AG04449 (cell line): ENCODE measurements at regions not wholly inside any gene's neighbourhood (a gene's known extent, or its start where the extent isn't known, plus 50 kb on each side); places are given as distances from the start of the nearest gene placed in this dataset.

ENCODE experiments used
- CTCF ChIA-PET: fragments of 350-600 bp; formaldehyde crosslinking; extraction: SDS; loops from one replicate; lab custom pipeline; 2021; ENCODE audit warnings: antibody characterized with exemption; lab: Yijun Ruan, JAX
- POLR2A ChIA-PET: fragments of 400-600, 350-600 bp; formaldehyde crosslinking; extraction: SDS; loops from one replicate; lab custom pipeline; 2020; ENCODE audit warnings: antibody characterized with exemption, inconsistent platforms; lab: Yijun Ruan, JAX
- DNase-seq: peaks from one replicate; pipeline ENCODE4 v3.0.0-alpha.2; 2010; ENCODE audit warnings: low read depth, low spot score
- H3K4me3 ChIP-seq: 2 replicates; pipeline ENCODE4 v1.5.1; 2011; ENCODE audit warnings: low read depth, mild to moderate bottlenecking, control low read depth, low read length
- CTCF ChIP-seq: IDR thresholded peaks from one replicate; pipeline ENCODE4 v1.5.1; 2011; ENCODE audit warnings: mild to moderate bottlenecking, moderate library complexity, low read length, control low read depth, inconsistent platforms; ENCODE audit not compliant: insufficient read depth; ENCODE audit errors: missing control alignments

DNA sequence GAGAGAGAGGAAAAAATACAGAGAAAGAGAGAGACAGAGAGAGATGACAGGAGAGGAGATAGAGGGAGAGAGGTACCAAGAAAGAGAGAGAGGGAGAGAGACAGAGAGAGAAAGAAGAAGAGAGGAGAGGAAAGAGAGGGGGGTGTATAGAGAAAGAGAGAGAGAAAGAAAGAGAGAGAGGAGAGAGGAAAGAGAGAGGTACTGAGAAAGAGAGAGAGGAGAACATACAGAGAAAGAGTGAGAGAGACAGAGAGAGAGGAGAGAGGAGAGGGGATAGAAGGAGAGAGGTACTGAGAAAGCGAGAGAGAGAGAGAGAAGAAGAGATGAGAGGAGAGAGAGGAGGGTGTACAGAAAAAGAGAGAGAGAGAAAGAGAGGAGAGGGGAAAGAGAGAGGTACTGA lies 269.4 kb downstream of the CRLF2 start:
- no peak for TF ChIP-seq CTCF
- POLR2A ChIA-PET, result no interaction called here
- no peak for DNase-seq
- H3K4me3 ChIP-seq, result no peak overlapping the region
- CTCF ChIA-PET, result no interaction called here

DNA sequence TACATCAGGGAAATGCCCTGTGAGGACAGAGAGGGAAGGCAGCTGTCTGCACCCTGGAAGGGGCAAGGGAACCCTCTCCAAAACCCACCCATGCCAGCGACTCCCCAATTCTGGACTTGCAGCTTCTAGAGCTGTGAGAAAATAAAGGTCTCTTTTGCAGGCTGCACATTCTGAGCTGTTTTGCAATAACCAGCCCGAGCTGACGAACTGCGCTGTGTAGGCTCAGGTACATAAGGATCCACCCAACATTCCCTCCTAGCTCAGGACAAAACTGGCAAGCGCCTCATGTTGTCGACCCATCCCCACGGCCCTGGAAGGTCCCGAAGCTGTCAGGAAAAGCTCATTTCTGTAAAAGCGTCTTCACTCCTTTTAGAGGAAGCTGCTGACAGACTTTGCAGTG lies 271.8 kb downstream of the CRLF2 start:
- POLR2A ChIA-PET, result no interaction called here
- CTCF ChIA-PET, result no interaction called here
- no peak for DNase-seq
- TF ChIP-seq CTCF, result no peak
- no peak overlapping the region for H3K4me3 ChIP-seq

DNA sequence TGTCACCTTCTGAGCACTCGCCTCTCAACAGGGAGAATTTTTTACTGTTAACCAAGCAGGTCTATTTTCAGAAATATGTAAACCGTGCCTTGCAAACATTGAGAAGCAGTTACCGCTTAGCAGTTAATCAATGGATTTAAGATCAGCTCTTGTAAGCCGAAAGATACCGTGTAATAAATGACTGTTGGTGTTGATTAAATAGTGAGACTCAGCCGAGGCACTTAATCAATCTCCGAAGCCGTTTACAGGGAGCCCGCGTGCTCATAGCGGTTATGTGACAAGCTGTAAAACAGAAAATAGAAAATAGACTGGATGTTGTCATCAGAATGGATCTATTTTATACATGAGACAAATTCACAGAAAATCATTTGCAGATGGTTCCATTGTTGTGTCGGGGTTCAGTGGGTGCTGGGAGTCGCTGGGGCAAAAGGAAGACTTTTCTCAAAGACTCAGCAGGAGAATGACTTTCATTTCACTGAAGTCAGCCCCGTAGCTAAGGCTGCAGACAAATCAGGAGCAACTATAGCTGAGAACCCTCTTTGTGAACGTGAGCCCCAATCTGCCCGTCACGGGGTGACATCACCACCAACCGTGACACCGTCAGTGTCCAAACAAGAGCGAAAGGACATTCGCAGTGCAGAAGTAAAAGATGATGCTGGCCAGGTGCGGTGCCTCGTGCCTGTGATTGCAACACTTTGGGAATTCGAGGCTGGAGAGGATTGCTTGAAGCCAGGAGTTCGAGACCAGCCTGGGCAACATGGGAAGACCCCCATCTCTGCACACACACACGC lies 275.3 kb downstream of the CRLF2 start:
- CTCF ChIA-PET, result no interaction called here

GRCh38 chrX:933611-934010 lies 278.8 kb downstream of the CRLF2 start:
- no peak overlapping the region for H3K4me3 ChIP-seq
- TF ChIP-seq CTCF, result no peak
- ChIA-PET CTCF (no interaction called here), POLR2A (no interaction called here)
- DNase-seq, result no peak

More for the DNA sequence above, 275.3 kb downstream of the CRLF2 start:
- POLR2A ChIA-PET, result no interaction called here
- TF ChIP-seq CTCF, result no peak
- no peak overlapping the region for H3K4me3 ChIP-seq
- no peak for DNase-seq

DNA sequence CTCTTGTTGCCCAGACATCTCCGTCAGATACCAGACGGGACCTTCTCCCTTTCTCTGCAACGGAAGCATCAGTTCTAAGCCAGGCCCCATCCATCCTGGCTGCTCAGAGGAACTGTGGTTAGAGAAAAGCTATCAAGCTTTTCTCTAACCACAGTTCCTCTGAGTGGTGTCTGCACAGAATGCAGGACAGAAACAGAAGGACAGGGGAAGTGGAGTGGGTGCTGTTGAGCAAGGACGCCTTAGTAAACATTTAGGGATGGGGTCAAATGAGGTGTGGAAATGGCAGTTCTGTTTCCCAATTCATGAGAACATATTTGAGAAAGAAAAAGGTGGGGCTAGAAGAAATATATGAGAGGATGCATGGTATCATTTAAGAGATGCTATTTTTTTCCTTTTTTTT lies 283.8 kb downstream of the CRLF2 start:
- CTCF ChIA-PET, result no interaction called here
- POLR2A ChIA-PET, result no interaction called here
- no peak overlapping the region for H3K4me3 ChIP-seq
- DNase-seq, result no peak
- no peak for TF ChIP-seq CTCF

- no peak overlapping the region for H3K4me3 ChIP-seq
- no peak for DNase-seq
- TF ChIP-seq CTCF, result no peak
- ChIA-PET CTCF (no interaction called here), POLR2A (no interaction called here)
Measured at GRCh38 chrX:926991-927390, 285.5 kb downstream of the CRLF2 start.
